ENCODE measurements at regions not wholly inside any gene's neighbourhood (a gene's known extent, or its start where the extent isn't known, plus 50 kb on each side); places are given as distances from the start of the nearest gene placed in this dataset.

GRCh38 chrX:43313035-43313434 is 343.1 kb upstream of the MAOA start:
- intact Hi-C loops (cut with DNase I; ENCODE audit: low total_unique reads) = no loop called here
- DNase-seq = no peak

GRCh38 chrX:43314525-43314924 is 341.6 kb upstream of the MAOA start:
- Histone ChIP-seq H3K4me1 (no peaks in the 10 kb centered on the region), H3K27ac (no peak overlapping the region), H3K27me3 (no peaks in the 10 kb centered on the region), H3K9me3 (no peaks in the 10 kb centered on the region), H3K36me3 (no peaks in the 10 kb centered on the region), H3K4me3 (no peak overlapping the region)
- DNase-seq = no peak
- intact Hi-C loops (cut with DNase I; ENCODE audit: low total_unique reads) = no loop called here
- TF ChIP-seq, protein P1, sequence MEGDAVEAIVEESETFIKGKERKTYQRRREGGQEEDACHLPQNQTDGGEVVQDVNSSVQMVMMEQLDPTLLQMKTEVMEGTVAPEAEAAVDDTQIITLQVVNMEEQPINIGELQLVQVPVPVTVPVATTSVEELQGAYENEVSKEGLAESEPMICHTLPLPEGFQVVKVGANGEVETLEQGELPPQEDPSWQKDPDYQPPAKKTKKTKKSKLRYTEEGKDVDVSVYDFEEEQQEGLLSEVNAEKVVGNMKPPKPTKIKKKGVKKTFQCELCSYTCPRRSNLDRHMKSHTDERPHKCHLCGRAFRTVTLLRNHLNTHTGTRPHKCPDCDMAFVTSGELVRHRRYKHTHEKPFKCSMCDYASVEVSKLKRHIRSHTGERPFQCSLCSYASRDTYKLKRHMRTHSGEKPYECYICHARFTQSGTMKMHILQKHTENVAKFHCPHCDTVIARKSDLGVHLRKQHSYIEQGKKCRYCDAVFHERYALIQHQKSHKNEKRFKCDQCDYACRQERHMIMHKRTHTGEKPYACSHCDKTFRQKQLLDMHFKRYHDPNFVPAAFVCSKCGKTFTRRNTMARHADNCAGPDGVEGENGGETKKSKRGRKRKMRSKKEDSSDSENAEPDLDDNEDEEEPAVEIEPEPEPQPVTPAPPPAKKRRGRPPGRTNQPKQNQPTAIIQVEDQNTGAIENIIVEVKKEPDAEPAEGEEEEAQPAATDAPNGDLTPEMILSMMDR (IDR thresholded peaks at IDR 0.05) = no peak

More at GRCh38 chrX:43313035-43313434, 343.1 kb upstream of the MAOA start:
- Histone ChIP-seq H3K27ac (no peak overlapping the region), H3K36me3 (no peaks in the 10 kb centered on the region), H3K4me3 (no peak overlapping the region), H3K4me1 (no peaks in the 10 kb centered on the region), H3K9me3 (no peaks in the 10 kb centered on the region), H3K27me3 (no peaks in the 10 kb centered on the region)
- TF ChIP-seq, protein P1 (IDR thresholded peaks at IDR 0.05) = no peak

GRCh38 chrX:43315622-43316021 is 340.5 kb upstream of the MAOA start:
- intact Hi-C loops (cut with DNase I; ENCODE audit: low total_unique reads) = no loop called here
- Histone ChIP-seq H3K9me3 (no peaks in the 10 kb centered on the region), H3K27me3 (no peaks in the 10 kb centered on the region), H3K4me1 (no peaks in the 10 kb centered on the region), H3K36me3 (no peaks in the 10 kb centered on the region), H3K27ac (no peak overlapping the region), H3K4me3 (no peak overlapping the region)
- no peak for DNase-seq
- TF ChIP-seq, protein P1 (IDR thresholded peaks at IDR 0.05) = no peak

DNA sequence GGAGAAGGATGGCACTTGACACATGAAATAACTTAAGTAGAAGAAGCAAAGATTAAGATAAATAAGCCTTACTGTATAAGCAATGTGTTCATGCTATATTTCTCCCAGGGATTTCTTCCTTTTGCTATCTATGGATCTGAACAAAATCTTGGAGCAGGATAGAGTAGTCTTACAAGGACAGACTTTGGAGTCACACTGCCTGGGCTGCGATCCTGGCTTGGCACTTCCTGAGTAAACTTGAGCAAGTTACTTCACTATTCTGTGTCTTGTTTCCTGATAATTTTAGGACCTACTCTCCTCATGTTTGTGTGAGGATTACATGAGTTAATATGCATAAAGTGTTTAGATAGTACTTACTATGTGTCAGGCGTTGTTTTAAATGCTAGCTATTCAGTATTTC is 340.0 kb upstream of the MAOA start:
- Histone ChIP-seq H3K27ac (no peak overlapping the region), H3K9me3 (no peaks in the 10 kb centered on the region), H3K4me3 (no peak overlapping the region), H3K27me3 (no peaks in the 10 kb centered on the region), H3K36me3 (no peaks in the 10 kb centered on the region), H3K4me1 (no peaks in the 10 kb centered on the region)
- no peak for DNase-seq
- TF ChIP-seq, protein P1 (IDR thresholded peaks at IDR 0.05) = no peak
- intact Hi-C loops (cut with DNase I; ENCODE audit: low total_unique reads) = no loop called here

DNA sequence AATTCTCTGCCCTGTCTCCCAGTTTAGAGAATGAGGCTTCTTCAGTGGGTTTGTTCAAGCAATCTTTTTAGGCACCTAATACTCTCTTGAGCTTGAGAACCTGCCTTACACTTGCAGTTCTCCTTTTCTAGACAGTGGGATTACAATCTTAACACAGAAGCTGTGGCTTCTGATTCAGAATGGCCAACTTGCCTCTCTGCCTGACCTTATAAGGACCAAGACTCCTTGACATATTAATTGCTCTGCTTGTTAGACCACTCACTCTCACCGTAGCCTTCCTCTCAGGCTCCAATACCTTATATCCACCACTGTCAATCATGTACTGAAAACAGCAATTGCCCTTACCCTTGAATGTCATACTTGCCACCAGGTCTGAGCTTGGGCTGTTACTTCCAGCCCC is 338.7 kb upstream of the MAOA start:
- no peaks in the 10 kb centered on the region for H3K27me3 ChIP-seq
- intact Hi-C loops (cut with DNase I; ENCODE audit: low total_unique reads) = no loop called here
- TF ChIP-seq, protein P1 (IDR thresholded peaks at IDR 0.05) = no peak

GRCh38 chrX:43328358-43328946 is 327.6 kb upstream of the MAOA start:
- H3K36me3 ChIP-seq = no peaks in the 10 kb centered on the region
- H3K27me3 ChIP-seq = no peaks in the 10 kb centered on the region
- no peak for DNase-seq
- H3K4me1 ChIP-seq = no peaks in the 10 kb centered on the region
- no peak overlapping the region for H3K4me3 ChIP-seq
- intact Hi-C loops (cut with DNase I; ENCODE audit: low total_unique reads) = no loop called here
- no peak overlapping the region for H3K27ac ChIP-seq
- peaks cover 0 to 28% (median 20%) of the 10 kb centered on the region in 3 donors for H3K9me3 ChIP-seq
- TF ChIP-seq, protein P1 (IDR thresholded peaks at IDR 0.05) = no peak

More for the DNA sequence above, 338.7 kb upstream of the MAOA start:
- DNase-seq = no peak
- no peak overlapping the region for H3K27ac ChIP-seq
- H3K9me3 ChIP-seq = no peaks in the 10 kb centered on the region
- no peaks in the 10 kb centered on the region for H3K36me3 ChIP-seq
- no peaks in the 10 kb centered on the region for H3K4me1 ChIP-seq
- H3K4me3 ChIP-seq = no peak overlapping the region
